Stimulated activated CD4-positive, alpha-beta T cell treated with anti-CD3 and anti-CD28 coated beads, Interleukin-15, amount 100 ng/mL, for 48 hours (primary cell): ENCODE measurements at regions not wholly inside any gene's neighbourhood (a gene's known extent, or its start where the extent isn't known, plus 50 kb on each side); places are given as distances from the start of the nearest gene placed in this dataset.
"Not testable (repeated sequence)": the region's sequence is repeated elsewhere in the genome, so short reads cannot be mapped to it uniquely, and the experiment has no call there.

Experiments used
- DNase-seq, 2 donors: peaks; one replicate each; pipeline ENCODE4 v3.0.0-alpha.2; 2020; ENCODE audit warnings: low read depth in 2 of 2

GRCh38 chr3:87614998-87615397 lies 338.6 kb upstream of the POU1F1 start:
- DNase-seq = no peak

GRCh38 chr3:87607234-87607633 lies 330.9 kb upstream of the POU1F1 start:
- no peak for DNase-seq

- no peak for DNase-seq
Measured at GRCh38 chr3:87595798-87596197, 319.4 kb upstream of the POU1F1 start.

GRCh38 chr3:87581240-87581639 lies 304.9 kb upstream of the POU1F1 start:
- DNase-seq = no peak

GRCh38 chr3:87576752-87577151 lies 300.4 kb upstream of the POU1F1 start:
- no peak for DNase-seq

- no peak for DNase-seq
Measured at GRCh38 chr3:87575550-87575949, 299.2 kb upstream of the POU1F1 start.

GRCh38 chr3:87568331-87568730 lies 291.9 kb upstream of the POU1F1 start:
- DNase-seq = no peak

- DNase-seq = no peak
Measured at GRCh38 chr3:87564438-87564837, 288.1 kb upstream of the POU1F1 start.

- no peak for DNase-seq
Measured at GRCh38 chr3:87563712-87564111, 287.3 kb upstream of the POU1F1 start.

- no peak for DNase-seq
Measured at GRCh38 chr3:87558492-87558891, 282.1 kb upstream of the POU1F1 start.

- DNase-seq = no peak
Measured at GRCh38 chr3:87555290-87555689, 278.9 kb upstream of the POU1F1 start.

GRCh38 chr3:87553058-87553457 lies 276.7 kb upstream of the POU1F1 start:
- DNase-seq = no peak

- DNase-seq = no peak
Measured at GRCh38 chr3:87550892-87551291, 274.5 kb upstream of the POU1F1 start.

GRCh38 chr3:87549208-87549607 lies 272.8 kb upstream of the POU1F1 start:
- DNase-seq = no peak

- no peak for DNase-seq
Measured at GRCh38 chr3:87548271-87548670, 271.9 kb upstream of the POU1F1 start.

GRCh38 chr3:87546216-87546615 lies 269.8 kb upstream of the POU1F1 start:
- no peak for DNase-seq

- not testable (repeated sequence) for DNase-seq
Measured at GRCh38 chr3:87543408-87543807, 267.0 kb upstream of the POU1F1 start.

- no peak for DNase-seq
Measured at GRCh38 chr3:87541723-87542122, 265.3 kb upstream of the POU1F1 start.

GRCh38 chr3:87538722-87539121 lies 262.3 kb upstream of the POU1F1 start:
- not testable (repeated sequence) for DNase-seq

GRCh38 chr3:87509401-87509800 lies 233.0 kb upstream of the POU1F1 start:
- no peak for DNase-seq

GRCh38 chr3:87508921-87509320 lies 232.5 kb upstream of the POU1F1 start:
- DNase-seq = no peak

- DNase-seq = no peak
Measured at GRCh38 chr3:87507753-87508152, 231.4 kb upstream of the POU1F1 start.

- no peak for DNase-seq
Measured at GRCh38 chr3:87503900-87504498, 227.6 kb upstream of the POU1F1 start.

GRCh38 chr3:87501076-87501475 lies 224.7 kb upstream of the POU1F1 start:
- DNase-seq = no peak
